ENCODE measurements at regions not wholly inside any gene's neighbourhood (a gene's known extent, or its start where the extent isn't known, plus 50 kb on each side); places are given as distances from the start of the nearest gene placed in this dataset.

DNA sequence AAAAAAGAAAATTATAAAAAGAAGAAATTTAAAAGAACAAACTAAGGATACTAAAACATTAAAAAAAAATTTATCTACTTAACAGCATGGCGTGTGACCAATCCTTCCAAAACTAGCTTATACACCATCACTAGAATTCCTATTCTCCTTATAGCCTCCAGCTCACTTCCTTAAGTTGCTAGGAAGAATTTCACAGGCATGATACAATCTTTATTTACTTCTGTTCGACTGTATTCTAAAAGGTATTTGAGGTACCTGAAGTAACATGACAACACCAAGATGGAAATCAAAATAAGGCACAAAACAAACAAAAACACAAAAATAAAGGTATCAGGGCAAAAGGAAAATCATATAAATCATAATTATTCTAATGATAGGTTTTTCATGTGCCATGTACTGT is 360.7 kb downstream of the FIGN start:
- TF ChIP-seq POLR2A (IDR thresholded peaks at IDR 0.05) (no peak), CTCF (IDR thresholded peaks at IDR 0.05) (no peak)
- Histone ChIP-seq H3K27ac (no peak overlapping the region), H3K27me3 (no peaks in the 10 kb centered on the region), H3K36me3 (replicated peaks in 1 of 2) (no peaks in the 10 kb centered on the region), H3K9me3 (replicated peaks in 1 of 3) (no peaks in the 10 kb centered on the region), H3K4me3 (no peak overlapping the region), H3K4me1 (replicated peaks in 1 of 2) (no peaks in the 10 kb centered on the region)
- intact Hi-C loops (cut with DNase I), result no loop called here
- DNase-seq, result no peak
- WGBS, 4 donors, result 75 to 89% (median 82%) methylated on average over 2 of the region's 2 CpGs

GRCh38 chr2:163374282-163374681 is 361.5 kb downstream of the FIGN start:
- 83 to 97% (median 89%) methylated on average over 3 of the region's 3 CpGs for whole genome bisulfite sequencing, 4 donors
- no peaks in the 10 kb centered on the region for H3K27me3 ChIP-seq
- intact Hi-C loops (cut with DNase I), result no loop called here

DNA sequence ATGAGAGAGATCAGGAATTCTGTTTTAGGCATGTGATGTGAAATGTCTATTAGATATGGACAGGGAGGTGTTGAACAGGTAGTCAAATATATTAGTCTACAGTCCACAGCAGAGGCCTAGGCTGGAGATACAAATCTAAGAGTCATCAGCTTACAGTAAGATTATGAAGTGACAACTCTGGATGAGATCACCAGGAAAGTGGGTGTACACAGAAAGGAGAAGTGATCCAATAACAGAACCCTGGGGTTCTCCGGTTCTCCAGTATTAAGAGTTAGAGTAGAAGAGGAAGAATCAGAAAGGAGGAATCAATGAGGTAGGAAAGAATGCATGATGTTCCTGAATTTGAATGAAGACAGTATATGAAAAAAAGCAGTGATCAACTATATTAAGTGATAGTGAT is 362.3 kb downstream of the FIGN start:
- 84 to 93% (median 89%) methylated on average over 1 of the region's 1 CpG for WGBS, 4 donors
- H3K36me3 ChIP-seq (replicated peaks in 1 of 2), result no peaks in the 10 kb centered on the region
- H3K4me3 ChIP-seq, result no peak overlapping the region
- no peaks in the 10 kb centered on the region for H3K9me3 ChIP-seq (replicated peaks in 1 of 3)
- TF ChIP-seq CTCF (IDR thresholded peaks at IDR 0.05) (no peak), POLR2A (IDR thresholded peaks at IDR 0.05) (no peak)
- H3K4me1 ChIP-seq (replicated peaks in 1 of 2), result no peaks in the 10 kb centered on the region
- intact Hi-C loops (cut with DNase I), result no loop called here
- DNase-seq, result no peak
- no peak overlapping the region for H3K27ac ChIP-seq
- H3K27me3 ChIP-seq, result no peaks in the 10 kb centered on the region

More at GRCh38 chr2:163374282-163374681, 361.5 kb downstream of the FIGN start:
- no peak for TF ChIP-seq CTCF (IDR thresholded peaks at IDR 0.05)
- no peak for TF ChIP-seq POLR2A (IDR thresholded peaks at IDR 0.05)
- no peaks in the 10 kb centered on the region for H3K4me1 ChIP-seq (replicated peaks in 1 of 2)
- no peak for DNase-seq
- H3K9me3 ChIP-seq (replicated peaks in 1 of 3), result no peaks in the 10 kb centered on the region
- H3K4me3 ChIP-seq, result no peak overlapping the region
- no peaks in the 10 kb centered on the region for H3K36me3 ChIP-seq (replicated peaks in 1 of 2)
- H3K27ac ChIP-seq, result no peak overlapping the region

DNA sequence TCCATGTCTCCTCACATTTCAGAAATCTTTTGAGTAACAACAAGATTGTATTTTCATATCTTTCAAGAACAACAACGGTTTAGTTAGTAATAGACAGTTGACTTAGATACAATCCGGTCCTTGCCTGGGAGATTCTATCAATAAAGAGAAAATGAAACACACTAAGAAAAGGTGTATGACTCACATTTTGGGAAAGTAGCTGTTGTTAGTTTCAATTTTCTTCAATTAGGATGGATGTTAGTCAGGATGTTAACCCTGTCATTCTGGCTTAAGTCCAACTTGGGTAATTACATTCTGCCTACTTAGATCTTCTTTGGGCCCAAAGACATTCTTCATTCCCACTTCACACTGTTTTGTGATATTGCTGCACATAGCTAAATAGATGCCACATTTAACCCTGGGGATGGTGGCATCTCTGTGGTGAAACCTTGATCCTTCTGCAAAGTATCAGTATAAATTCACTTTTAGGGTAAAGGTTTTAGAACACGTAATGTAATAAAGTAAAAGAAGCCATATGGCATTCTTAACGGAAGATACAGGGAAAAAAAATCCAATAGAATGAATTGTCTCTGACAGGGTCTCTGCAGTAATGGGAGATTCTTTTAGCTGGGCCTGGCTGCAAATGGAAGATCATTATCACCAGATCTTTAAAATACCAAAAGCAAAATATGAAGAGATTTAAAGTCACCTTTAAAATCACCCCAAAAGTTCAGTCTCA is 365.5 kb downstream of the FIGN start:
- H3K27ac ChIP-seq, result no peak overlapping the region
- no peak overlapping the region for H3K4me3 ChIP-seq
- 88 to 95% (median 88%) methylated on average over 4 of the region's 4 CpGs for WGBS, 4 donors
- H3K4me1 ChIP-seq (replicated peaks in 1 of 2), result no peaks in the 10 kb centered on the region
- intact Hi-C loops (cut with DNase I), result no loop called here
- TF ChIP-seq POLR2A (IDR thresholded peaks at IDR 0.05) (no peak), CTCF (IDR thresholded peaks at IDR 0.05) (no peak)
- no peak for DNase-seq
- H3K27me3 ChIP-seq, result no peaks in the 10 kb centered on the region
- H3K36me3 ChIP-seq (replicated peaks in 1 of 2), result no peaks in the 10 kb centered on the region
- no peaks in the 10 kb centered on the region for H3K9me3 ChIP-seq (replicated peaks in 1 of 3)
